Loucy (cell line): ENCODE measurements at regions not wholly inside any gene's neighbourhood (a gene's known extent, or its start where the extent isn't known, plus 50 kb on each side); places are given as distances from the start of the nearest gene placed in this dataset.

ENCODE experiments used
- H2AFZ ChIP-seq: fragments of 200-600 bp; sonication (generic); 2 replicates; pipeline ENCODE4 v1.6.0; 2016; ENCODE audit warnings: antibody characterized with exemption, mild to moderate bottlenecking, low read length, moderate library complexity
- H3F3A ChIP-seq: fragments of 200-600 bp; 2 replicates; pipeline ENCODE4 v1.6.0; 2016; ENCODE audit warnings: antibody characterized with exemption, low read depth, mild to moderate bottlenecking
- H3K27me3 ChIP-seq: fragments of 200-600 bp; sonication (generic); 2 replicates; pipeline ENCODE4 v1.6.1; 2014; ENCODE audit warnings: low read length, mild to moderate bottlenecking; ENCODE audit not compliant: insufficient read depth, poor library complexity, severe bottlenecking
- H3K36me3 ChIP-seq: fragments of 200-600 bp; sonication (generic); 2 replicates; pipeline ENCODE4 v1.6.1; 2016; ENCODE audit warnings: low read length; ENCODE audit not compliant: insufficient read depth
- H3K4me1 ChIP-seq: fragments of 200-600 bp; sonication (generic); 2 replicates; pipeline ENCODE4 v1.5.1; 2014; ENCODE audit warnings: low read length, mild to moderate bottlenecking; ENCODE audit not compliant: insufficient read depth, poor library complexity, severe bottlenecking
- H3K4me2 ChIP-seq: fragments of 200-600 bp; sonication (generic); 2 replicates; pipeline ENCODE4 v1.6.0; 2014; ENCODE audit warnings: antibody characterized with exemption, low read length, low read depth, mild to moderate bottlenecking; ENCODE audit not compliant: poor library complexity, severe bottlenecking
- H3K4me3 ChIP-seq: fragments of 200-600 bp; sonication (generic); 2 replicates; pipeline ENCODE4 v1.5.1; 2014; ENCODE audit warnings: low read length, mild to moderate bottlenecking, mixed read lengths; ENCODE audit not compliant: poor library complexity, severe bottlenecking
- H3K79me2 ChIP-seq: fragments of 200-600 bp; sonication (generic); 2 replicates; pipeline ENCODE4 v1.6.1; 2014; ENCODE audit warnings: low read length; ENCODE audit not compliant: insufficient read depth
- H3K9ac ChIP-seq: fragments of 200-600 bp; sonication (generic); 2 replicates; pipeline ENCODE4 v1.6.0; 2014; ENCODE audit warnings: mild to moderate bottlenecking, low read depth, low read length, moderate library complexity; ENCODE audit not compliant: poor library complexity, severe bottlenecking
- H3K9me2 ChIP-seq: fragments of 200-600 bp; sonication (generic); replicated peaks from 2 replicates; pipeline ENCODE4 v1.6.1; 2016; ENCODE audit warnings: low read depth, low read length, mixed read lengths
- H3K9me3 ChIP-seq: fragments of 200-600 bp; sonication (generic); 2 replicates; pipeline ENCODE4 v1.6.1; 2014; ENCODE audit warnings: mild to moderate bottlenecking, antibody characterized with exemption, low read length, low read depth; ENCODE audit not compliant: insufficient read depth
- H4K20me1 ChIP-seq: fragments of 200-600 bp; sonication (generic); 2 replicates; pipeline ENCODE4 v1.6.0; 2014; ENCODE audit warnings: antibody characterized with exemption, low read length, mild to moderate bottlenecking; ENCODE audit not compliant: insufficient read depth, poor library complexity, severe bottlenecking
- CTCF ChIP-seq: fragments of 200-600 bp; sonication (generic); conservative IDR thresholded peaks from 2 replicates; pipeline ENCODE4 v1.5.1; 2014; ENCODE audit warnings: mild to moderate bottlenecking, antibody characterized with exemption, low read length
- EZH2phosphoT487 ChIP-seq: fragments of 200-600 bp; IDR thresholded peaks from 2 replicates; pipeline ENCODE4 v1.6.1; 2018; ENCODE audit warnings: antibody characterized with exemption, mild to moderate bottlenecking, moderate library complexity, borderline replicate concordance

GRCh38 chrX:39928704-39929378 lies 168.9 kb downstream of the BCOR start:
- H3K79me2 ChIP-seq: no peaks in the 10 kb centered on the region
- no peaks in the 10 kb centered on the region for H3K27me3 ChIP-seq
- H3K9ac ChIP-seq: no peak overlapping the region
- no peak overlapping the region for H3K4me3 ChIP-seq
- H3K4me2 ChIP-seq: no peak overlapping the region
- no peaks in the 10 kb centered on the region for H3K9me3 ChIP-seq
- H3F3A ChIP-seq: no peaks in the 10 kb centered on the region
- H3K9me2 ChIP-seq: no peaks in the 10 kb centered on the region
- TF ChIP-seq EZH2phosphoT487 (no peak), CTCF (no peak)
- H4K20me1 ChIP-seq: no peaks in the 10 kb centered on the region
- no peak overlapping the region for H2AFZ ChIP-seq
- no peaks in the 10 kb centered on the region for H3K36me3 ChIP-seq
- no peaks in the 10 kb centered on the region for H3K4me1 ChIP-seq

- H3K79me2 ChIP-seq: no peaks in the 10 kb centered on the region
- H3K4me1 ChIP-seq: no peaks in the 10 kb centered on the region
- no peak overlapping the region for H3K4me2 ChIP-seq
- H2AFZ ChIP-seq: no peak overlapping the region
- no peaks in the 10 kb centered on the region for H3K36me3 ChIP-seq
- no peaks in the 10 kb centered on the region for H3K9me2 ChIP-seq
- no peak overlapping the region for H3K4me3 ChIP-seq
- no peaks in the 10 kb centered on the region for H4K20me1 ChIP-seq
- H3K9ac ChIP-seq: no peak overlapping the region
- no peaks in the 10 kb centered on the region for H3K9me3 ChIP-seq
- H3K27me3 ChIP-seq: no peaks in the 10 kb centered on the region
- TF ChIP-seq CTCF (no peak), EZH2phosphoT487 (no peak)
- no peaks in the 10 kb centered on the region for H3F3A ChIP-seq
These were observed 168.3 kb downstream of the BCOR start for GRCh38 chrX:39929379-39930025.

GRCh38 chrX:39930786-39931528 lies 166.8 kb downstream of the BCOR start:
- TF ChIP-seq CTCF (no peak), EZH2phosphoT487 (no peak)
- Histone ChIP-seq H3K4me3 (no peak overlapping the region), H3K4me1 (peaks cover 5% of the 10 kb centered on the region), H3K79me2 (0 out of 2 replicates have a peak, but pooled peaks cover under 1% of the 10 kb centered on the region), H2AFZ (no peak overlapping the region), H3K9me3 (no peaks in the 10 kb centered on the region), H3K9ac (no peak overlapping the region), H3K27me3 (no peaks in the 10 kb centered on the region), H3K36me3 (no peaks in the 10 kb centered on the region), H3K9me2 (no peaks in the 10 kb centered on the region), H3F3A (no peaks in the 10 kb centered on the region), H3K4me2 (no peak overlapping the region), H4K20me1 (no peaks in the 10 kb centered on the region)
